ENCODE measurements at regions not wholly inside any gene's neighbourhood (a gene's known extent, or its start where the extent isn't known, plus 50 kb on each side); places are given as distances from the start of the nearest gene placed in this dataset.

DNA sequence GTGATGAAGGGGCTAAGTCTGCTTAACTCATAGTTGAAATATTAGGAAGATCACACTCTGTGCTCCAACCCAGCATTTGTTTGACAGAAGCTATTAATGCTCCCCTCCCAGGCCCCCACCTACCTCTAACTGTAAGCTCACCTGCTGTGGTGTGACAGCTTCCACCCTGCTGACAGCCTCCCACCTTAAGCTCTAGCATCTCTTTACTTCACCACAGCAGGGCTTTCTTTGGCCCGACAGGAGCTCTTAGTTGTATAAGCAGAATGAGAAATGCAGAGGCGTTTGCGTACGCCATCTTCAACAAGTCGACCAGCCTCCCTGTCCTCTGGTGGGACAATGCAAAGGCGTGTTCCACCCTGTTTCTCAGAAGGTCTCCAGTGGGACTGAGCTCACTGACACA is 80.1 kb upstream of the OSBPL8 start:
- DNase-seq (ENCODE audit: low spot score in 2 of 2), result no peak
- no peaks in the 10 kb centered on the region for H3K27me3 ChIP-seq (ENCODE audit: low read depth)
- H3K4me1 ChIP-seq, result no peaks in the 10 kb centered on the region
- in situ Hi-C loops (cut with MboI; ENCODE audit: low sequenced_read_pairs), result no loop called here
- no peaks in the 10 kb centered on the region for H3K9me3 ChIP-seq
- no peak overlapping the region for H3K4me3 ChIP-seq
- H3K36me3 ChIP-seq (replicated peaks), result no peaks in the 10 kb centered on the region

- H3K4me1 ChIP-seq, result no peaks in the 10 kb centered on the region
- no peaks in the 10 kb centered on the region for H3K27me3 ChIP-seq (ENCODE audit: low read depth)
- no peak for DNase-seq (ENCODE audit: low spot score in 2 of 2)
- in situ Hi-C loops (cut with MboI; ENCODE audit: low sequenced_read_pairs), result no loop called here
- H3K9me3 ChIP-seq, result no peaks in the 10 kb centered on the region
- H3K36me3 ChIP-seq (replicated peaks), result no peaks in the 10 kb centered on the region
- H3K4me3 ChIP-seq, result no peak overlapping the region
Measured at GRCh38 chr12:76641073-76641472, 81.5 kb upstream of the OSBPL8 start.

GRCh38 chr12:76641961-76642360 is 82.4 kb upstream of the OSBPL8 start:
- in situ Hi-C loops (cut with MboI; ENCODE audit: low sequenced_read_pairs), result no loop called here
- no peaks in the 10 kb centered on the region for H3K36me3 ChIP-seq (replicated peaks)
- H3K27me3 ChIP-seq (ENCODE audit: low read depth), result no peaks in the 10 kb centered on the region
- no peak overlapping the region for H3K4me3 ChIP-seq
- no peak for DNase-seq (ENCODE audit: low spot score in 2 of 2)
- H3K4me1 ChIP-seq, result no peaks in the 10 kb centered on the region
- no peaks in the 10 kb centered on the region for H3K9me3 ChIP-seq

GRCh38 chr12:76643438-76643837 is 83.9 kb upstream of the OSBPL8 start:
- H3K9me3 ChIP-seq, result no peaks in the 10 kb centered on the region
- no peaks in the 10 kb centered on the region for H3K36me3 ChIP-seq (replicated peaks)
- no peaks in the 10 kb centered on the region for H3K27me3 ChIP-seq (ENCODE audit: low read depth)
- no peak for DNase-seq (ENCODE audit: low spot score in 2 of 2)
- in situ Hi-C loops (cut with MboI; ENCODE audit: low sequenced_read_pairs), result no loop called here
- no peak overlapping the region for H3K4me3 ChIP-seq
- H3K4me1 ChIP-seq, result no peaks in the 10 kb centered on the region

GRCh38 chr12:76644950-76645349 is 85.4 kb upstream of the OSBPL8 start:
- in situ Hi-C loops (cut with MboI; ENCODE audit: low sequenced_read_pairs), result no loop called here
- H3K27me3 ChIP-seq (ENCODE audit: low read depth), result no peaks in the 10 kb centered on the region
- no peaks in the 10 kb centered on the region for H3K36me3 ChIP-seq (replicated peaks)
- H3K9me3 ChIP-seq, result no peaks in the 10 kb centered on the region
- H3K4me1 ChIP-seq, result no peaks in the 10 kb centered on the region
- no peak overlapping the region for H3K4me3 ChIP-seq
- DNase-seq (ENCODE audit: low spot score in 2 of 2), result no peak

DNA sequence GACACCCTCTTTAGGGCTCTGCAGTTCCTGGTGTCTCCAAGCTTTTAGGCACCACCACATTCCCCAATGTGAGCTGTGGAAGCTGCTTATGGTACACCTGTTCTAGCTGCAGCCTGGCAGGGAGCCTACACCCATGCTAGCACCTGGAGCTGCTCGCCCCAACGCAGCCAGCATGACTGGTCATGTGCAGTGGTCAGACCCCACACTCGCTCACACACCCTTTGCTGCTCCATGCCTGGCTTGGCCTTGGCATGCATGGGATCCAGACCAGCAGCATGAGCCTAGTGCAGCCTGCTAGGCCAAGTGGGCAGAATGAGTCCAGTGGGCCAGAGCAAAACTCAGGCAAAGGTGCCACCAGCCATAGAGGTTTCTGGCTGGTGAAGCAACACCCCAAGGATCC is 86.4 kb upstream of the OSBPL8 start:
- Histone ChIP-seq H3K4me1 (no peaks in the 10 kb centered on the region), H3K9me3 (no peaks in the 10 kb centered on the region), H3K36me3 (replicated peaks) (no peaks in the 10 kb centered on the region), H3K4me3 (no peak overlapping the region), H3K27me3 (ENCODE audit: low read depth) (no peaks in the 10 kb centered on the region)
- in situ Hi-C loops (cut with MboI; ENCODE audit: low sequenced_read_pairs), result no loop called here
- DNase-seq (ENCODE audit: low spot score in 2 of 2), result no peak

DNA sequence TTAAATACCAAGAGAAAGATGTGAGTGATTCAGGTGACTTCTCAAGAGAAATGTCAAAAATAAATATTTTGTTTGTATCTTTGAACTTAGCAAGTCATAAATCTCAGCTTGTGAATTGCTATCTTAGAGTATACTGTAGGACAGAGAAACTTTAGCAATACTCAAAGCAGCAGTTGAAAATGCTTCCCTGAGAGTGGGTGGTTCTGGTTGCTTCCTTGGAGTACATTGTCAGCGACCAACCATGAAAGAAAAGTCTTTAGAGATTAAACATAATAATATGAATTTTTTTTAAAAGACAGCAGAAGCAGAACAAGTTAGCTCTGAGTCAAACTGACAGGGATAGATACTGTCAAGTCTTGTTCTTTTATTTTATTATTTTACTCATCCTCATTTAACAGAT is 86.8 kb upstream of the OSBPL8 start:
- DNase-seq (ENCODE audit: low spot score in 2 of 2), result no peak
- H3K27me3 ChIP-seq (ENCODE audit: low read depth), result no peaks in the 10 kb centered on the region
- H3K4me3 ChIP-seq, result no peak overlapping the region
- H3K9me3 ChIP-seq, result no peaks in the 10 kb centered on the region
- no peaks in the 10 kb centered on the region for H3K36me3 ChIP-seq (replicated peaks)
- in situ Hi-C loops (cut with MboI; ENCODE audit: low sequenced_read_pairs), result no loop called here
- H3K4me1 ChIP-seq, result no peaks in the 10 kb centered on the region

DNA sequence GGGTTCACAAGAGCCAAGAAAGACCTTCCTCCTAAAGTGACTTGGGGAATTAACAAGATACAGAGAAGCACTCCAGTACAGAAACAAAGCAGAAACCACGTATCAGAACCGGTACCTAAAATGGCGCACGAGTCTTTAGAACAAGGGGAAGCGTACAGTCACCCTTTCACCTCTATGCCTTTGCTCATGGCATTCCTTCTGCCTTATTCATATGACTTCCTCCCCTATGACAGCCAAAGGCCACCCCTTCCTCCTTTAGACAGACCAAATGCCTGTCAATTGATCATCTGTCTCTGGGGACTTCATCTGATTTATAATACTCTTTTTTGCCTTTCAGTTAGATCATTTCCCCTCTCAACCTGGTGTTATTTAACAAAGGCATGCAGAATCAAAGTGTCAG is 89.5 kb upstream of the OSBPL8 start:
- no peaks in the 10 kb centered on the region for H3K9me3 ChIP-seq
- H3K4me1 ChIP-seq, result no peaks in the 10 kb centered on the region
- H3K36me3 ChIP-seq (replicated peaks), result no peaks in the 10 kb centered on the region
- no peak for DNase-seq (ENCODE audit: low spot score in 2 of 2)
- H3K4me3 ChIP-seq, result no peak overlapping the region
- in situ Hi-C loops (cut with MboI; ENCODE audit: low sequenced_read_pairs), result no loop called here
- H3K27me3 ChIP-seq (ENCODE audit: low read depth), result 0 out of 2 replicates have a peak, but pooled peaks cover 2% of the 10 kb centered on the region

- 0 out of 2 replicates have a peak, but pooled peaks cover 2% of the 10 kb centered on the region for H3K27me3 ChIP-seq (ENCODE audit: low read depth)
- in situ Hi-C loops (cut with MboI; ENCODE audit: low sequenced_read_pairs), result no loop called here
- no peaks in the 10 kb centered on the region for H3K36me3 ChIP-seq (replicated peaks)
- no peak for DNase-seq (ENCODE audit: low spot score in 2 of 2)
- H3K4me1 ChIP-seq, result no peaks in the 10 kb centered on the region
- H3K9me3 ChIP-seq, result no peaks in the 10 kb centered on the region
- H3K4me3 ChIP-seq, result no peak overlapping the region
Measured at GRCh38 chr12:76652402-76652801, 92.8 kb upstream of the OSBPL8 start.

GRCh38 chr12:76653342-76653741 is 93.8 kb upstream of the OSBPL8 start:
- no peaks in the 10 kb centered on the region for H3K36me3 ChIP-seq (replicated peaks)
- H3K4me3 ChIP-seq, result no peak overlapping the region
- in situ Hi-C loops (cut with MboI; ENCODE audit: low sequenced_read_pairs), result no loop called here
- H3K27me3 ChIP-seq (ENCODE audit: low read depth), result 0 out of 2 replicates have a peak, but pooled peaks cover 2% of the 10 kb centered on the region
- no peaks in the 10 kb centered on the region for H3K4me1 ChIP-seq
- DNase-seq (ENCODE audit: low spot score in 2 of 2), result no peak
- H3K9me3 ChIP-seq, result no peaks in the 10 kb centered on the region

DNA sequence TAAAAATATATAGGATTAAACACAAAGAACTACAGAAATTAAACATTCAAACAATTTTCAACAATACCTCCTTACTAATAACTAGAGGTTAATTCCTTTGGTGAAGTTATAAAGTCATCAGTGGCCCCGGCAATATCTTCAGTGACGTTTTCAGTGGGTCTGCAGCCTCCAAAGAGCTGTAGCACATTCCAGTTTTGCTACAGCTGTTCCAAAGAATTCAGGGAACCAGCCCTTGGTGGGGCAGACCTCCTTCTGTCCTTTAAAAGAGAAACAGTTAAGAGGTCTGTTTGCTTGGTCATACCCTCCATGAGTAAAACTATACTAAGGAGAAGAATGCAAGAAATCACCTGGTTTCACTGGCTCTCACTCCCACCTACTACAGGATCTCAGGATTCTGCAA is 99.2 kb upstream of the ZDHHC17 start:
- Histone ChIP-seq H3K4me1 (no peaks in the 10 kb centered on the region), H3K27me3 (ENCODE audit: low read depth) (no peaks in the 10 kb centered on the region; the same call in 1 of the 2 replicates), H3K36me3 (replicated peaks) (no peaks in the 10 kb centered on the region), H3K4me3 (no peak overlapping the region), H3K9me3 (no peaks in the 10 kb centered on the region)
- in situ Hi-C loops (cut with MboI; ENCODE audit: low sequenced_read_pairs), result no loop called here
- DNase-seq (ENCODE audit: low spot score in 2 of 2), result no peak

DNA sequence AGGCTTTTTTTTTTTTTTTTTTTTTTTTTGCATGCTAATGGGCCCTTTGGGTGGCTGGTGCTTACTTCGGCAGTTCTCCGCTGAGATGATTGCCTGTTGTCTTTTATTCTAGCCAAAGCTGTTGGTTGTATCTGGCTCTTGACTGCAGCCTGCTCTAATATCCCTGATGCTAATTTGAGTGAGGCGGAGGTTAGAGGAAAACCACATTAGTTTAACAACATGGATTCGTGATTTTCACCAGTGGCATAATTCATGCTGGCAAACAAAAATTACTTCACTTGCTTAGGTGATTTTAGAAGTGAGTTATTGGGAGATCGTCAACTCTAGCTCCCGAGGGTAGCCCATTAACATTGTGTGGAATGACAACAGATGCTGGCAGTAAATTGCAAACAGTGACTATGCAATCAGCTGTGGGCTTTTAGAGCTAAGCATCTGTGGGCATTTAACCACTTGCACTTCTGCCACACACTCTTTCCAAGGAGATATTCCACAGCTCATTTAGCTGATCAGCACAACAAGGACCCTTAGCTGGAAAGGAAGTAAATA is 97.6 kb upstream of the ZDHHC17 start:
- in situ Hi-C loops (cut with MboI; ENCODE audit: low sequenced_read_pairs), result no loop called here
- Histone ChIP-seq H3K36me3 (replicated peaks) (no peaks in the 10 kb centered on the region), H3K9me3 (no peaks in the 10 kb centered on the region), H3K4me3 (no peak overlapping the region), H3K27me3 (ENCODE audit: low read depth) (no peaks in the 10 kb centered on the region; the same call in 1 of the 2 replicates), H3K4me1 (no peaks in the 10 kb centered on the region)
- DNase-seq (ENCODE audit: low spot score in 2 of 2), result no peak

GRCh38 chr12:76669981-76670380 is 93.9 kb upstream of the ZDHHC17 start:
- DNase-seq (ENCODE audit: low spot score in 2 of 2), result no peak
- no peaks in the 10 kb centered on the region for H3K4me1 ChIP-seq
- H3K36me3 ChIP-seq (replicated peaks), result no peaks in the 10 kb centered on the region
- H3K4me3 ChIP-seq, result no peak overlapping the region
- H3K27me3 ChIP-seq (ENCODE audit: low read depth), result no peaks in the 10 kb centered on the region; the same call in 1 of the 2 replicates
- in situ Hi-C loops (cut with MboI; ENCODE audit: low sequenced_read_pairs), result no loop called here
- H3K9me3 ChIP-seq, result peaks cover 2% of the 10 kb centered on the region; the same call in 1 of the 2 replicates

GRCh38 chr12:76670776-76671175 is 93.1 kb upstream of the ZDHHC17 start:
- H3K27me3 ChIP-seq (ENCODE audit: low read depth), result no peaks in the 10 kb centered on the region
- no peak for DNase-seq (ENCODE audit: low spot score in 2 of 2)
- no peaks in the 10 kb centered on the region for H3K4me1 ChIP-seq
- in situ Hi-C loops (cut with MboI; ENCODE audit: low sequenced_read_pairs), result no loop called here
- H3K4me3 ChIP-seq, result no peak overlapping the region
- H3K9me3 ChIP-seq, result peaks cover 2% of the 10 kb centered on the region; the same call in 1 of the 2 replicates
- no peaks in the 10 kb centered on the region for H3K36me3 ChIP-seq (replicated peaks)

DNA sequence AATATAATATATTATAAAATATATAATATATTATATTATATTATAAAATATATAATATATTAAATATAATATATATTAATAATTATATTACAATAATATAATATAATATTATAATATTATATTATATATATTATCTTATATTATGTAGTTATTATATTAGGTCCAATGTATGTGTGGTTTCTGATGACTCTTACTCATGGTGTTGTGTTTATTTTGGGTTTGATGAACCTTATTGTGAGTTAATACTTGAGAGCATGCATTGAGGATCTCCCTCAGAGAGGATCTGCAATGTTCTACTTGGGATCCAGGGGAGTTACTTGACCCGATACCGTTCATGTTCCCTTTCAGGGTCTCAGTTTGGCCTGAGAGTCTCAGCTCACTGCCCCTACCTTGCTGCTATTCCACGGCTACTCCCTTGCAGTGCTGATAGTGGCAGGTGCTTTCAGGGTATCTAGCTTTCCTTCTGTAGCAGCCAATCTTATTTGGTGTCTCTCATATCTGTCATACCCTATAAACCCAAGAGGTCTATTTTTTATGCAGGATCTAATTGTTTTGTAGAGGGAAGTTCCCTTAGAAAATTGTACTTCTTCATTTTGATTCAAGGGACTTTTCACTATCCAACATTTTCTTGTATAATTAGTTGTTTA is 89.1 kb upstream of the ZDHHC17 start:
- Histone ChIP-seq H3K4me1 (no peaks in the 10 kb centered on the region), H3K36me3 (replicated peaks) (no peaks in the 10 kb centered on the region), H3K4me3 (no peak overlapping the region), H3K27me3 (ENCODE audit: low read depth) (no peaks in the 10 kb centered on the region), H3K9me3 (peaks cover 2% of the 10 kb centered on the region; the same call in 1 of the 2 replicates)
- no peak for DNase-seq (ENCODE audit: low spot score in 2 of 2)
- in situ Hi-C loops (cut with MboI; ENCODE audit: low sequenced_read_pairs), result no loop called here

Data from HAP-1 (cell line).